ENCODE measurements at regions not wholly inside any gene's neighbourhood (a gene's known extent, or its start where the extent isn't known, plus 50 kb on each side); places are given as distances from the start of the nearest gene placed in this dataset.

GRCh38 chr12:47413806-47414205 lies 292.0 kb downstream of the RPAP3 start:
- H3K27me3 ChIP-seq (ENCODE audit: control insufficient read depth in 1 of 2, insufficient read depth in 2 of 2, low read length in 1 of 2) = no peaks in the 10 kb centered on the region
- no peaks in the 10 kb centered on the region for H3K9me3 ChIP-seq (ENCODE audit: control insufficient read depth, low read length)
- no peak overlapping the region for H3K4me3 ChIP-seq (ENCODE audit: low read length in 2 of 2)
- peak overlapping the region in 1 of 2 donors; percentile 28 for H3K27ac ChIP-seq (ENCODE audit: low read depth in 1 of 2, low read length in 2 of 2)
- no peaks in the 10 kb centered on the region for H3K36me3 ChIP-seq (ENCODE audit: control insufficient read depth in 1 of 2, insufficient read depth in 2 of 2, low read length in 1 of 2)
- DNase-seq (no peak), ATAC-seq (ENCODE audit: low FRiP score) (no peak)
- intact Hi-C loops (cut with DNase I) = no loop called here
- peaks cover 1 to 7% of the 10 kb centered on the region in 2 donors for H3K4me1 ChIP-seq (ENCODE audit: control insufficient read depth in 1 of 2, insufficient read depth in 2 of 2, low read length in 2 of 2)

DNA sequence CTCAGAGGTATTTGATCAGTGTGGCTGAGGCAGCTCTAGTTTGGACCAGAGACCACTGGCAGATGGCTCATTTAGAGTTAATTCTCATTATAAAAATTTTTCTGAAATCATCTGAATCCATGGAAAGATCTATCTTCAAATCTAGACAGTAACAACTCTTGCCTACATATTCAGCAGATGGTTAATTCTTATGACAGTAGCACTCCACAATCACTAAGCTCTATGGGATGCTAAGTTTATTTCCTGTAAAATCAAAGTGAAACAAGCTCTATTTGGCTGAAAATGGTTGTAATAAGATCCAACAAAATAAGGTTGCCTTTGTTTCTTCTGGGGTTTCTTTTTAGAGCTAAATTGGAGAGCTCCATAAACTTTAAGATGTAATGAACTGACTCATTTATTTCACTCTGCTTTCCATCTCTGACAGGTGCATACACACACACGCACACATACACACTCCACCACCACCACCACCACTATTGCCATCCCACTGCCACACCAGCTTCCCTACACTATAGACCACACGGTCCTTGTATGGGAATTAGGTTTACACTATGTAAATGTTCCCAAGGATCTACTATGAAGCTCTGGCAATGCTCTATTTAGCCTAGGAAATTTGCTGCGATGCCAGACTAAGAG lies 293.1 kb downstream of the RPAP3 start:
- intact Hi-C loops (cut with DNase I) = no loop called here
- Histone ChIP-seq H3K27me3 (ENCODE audit: control insufficient read depth in 1 of 2, insufficient read depth in 2 of 2, low read length in 1 of 2) (no peaks in the 10 kb centered on the region), H3K9me3 (ENCODE audit: control insufficient read depth, low read length) (no peaks in the 10 kb centered on the region), H3K36me3 (ENCODE audit: control insufficient read depth in 1 of 2, insufficient read depth in 2 of 2, low read length in 1 of 2) (no peaks in the 10 kb centered on the region), H3K4me1 (ENCODE audit: control insufficient read depth in 1 of 2, insufficient read depth in 2 of 2, low read length in 2 of 2) (peaks cover 1 to 7% of the 10 kb centered on the region in 2 donors), H3K27ac (ENCODE audit: low read depth in 1 of 2, low read length in 2 of 2) (no peak overlapping the region), H3K4me3 (ENCODE audit: low read length in 2 of 2) (no peak overlapping the region)
- ATAC-seq (ENCODE audit: low FRiP score) = no peak
- DNase-seq = no peak
- 82 to 88% methylated on average over 3 of the region's 3 CpGs for WGBS, 2 donors

- intact Hi-C loops (cut with DNase I) = no loop called here
- Histone ChIP-seq H3K27ac (ENCODE audit: low read depth in 1 of 2, low read length in 2 of 2) (no peak overlapping the region), H3K9me3 (ENCODE audit: control insufficient read depth, low read length) (no peaks in the 10 kb centered on the region), H3K36me3 (ENCODE audit: control insufficient read depth in 1 of 2, insufficient read depth in 2 of 2, low read length in 1 of 2) (no peaks in the 10 kb centered on the region), H3K4me1 (ENCODE audit: control insufficient read depth in 1 of 2, insufficient read depth in 2 of 2, low read length in 2 of 2) (peaks cover 1 to 7% of the 10 kb centered on the region in 2 donors), H3K4me3 (ENCODE audit: low read length in 2 of 2) (no peak overlapping the region), H3K27me3 (ENCODE audit: control insufficient read depth in 1 of 2, insufficient read depth in 2 of 2, low read length in 1 of 2) (no peaks in the 10 kb centered on the region)
- no peak for DNase-seq
- no peak for ATAC-seq (ENCODE audit: low FRiP score)
Observed at GRCh38 chr12:47411966-47412365, 293.9 kb downstream of the RPAP3 start.

DNA sequence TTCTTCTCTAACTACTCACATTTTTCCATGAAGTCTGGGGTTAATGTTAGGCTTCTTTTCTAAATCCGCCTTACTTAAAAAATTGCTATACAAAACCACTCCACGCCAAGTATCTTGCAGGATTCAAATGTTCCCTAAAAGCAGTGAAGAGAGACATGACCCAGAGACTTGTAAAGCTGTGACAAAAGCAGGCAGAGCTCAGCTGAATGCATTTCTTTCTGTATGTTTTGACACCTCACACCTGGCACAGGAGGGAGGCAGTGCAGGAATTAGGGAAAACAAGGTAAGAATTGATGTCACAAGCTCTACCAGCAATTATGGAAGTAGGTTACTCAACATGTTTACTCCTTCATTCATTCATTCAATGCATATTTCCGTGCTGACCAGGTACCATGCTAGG lies 295.0 kb downstream of the RPAP3 start:
- Histone ChIP-seq H3K4me1 (ENCODE audit: control insufficient read depth in 1 of 2, insufficient read depth in 2 of 2, low read length in 2 of 2) (peaks cover 1 to 7% of the 10 kb centered on the region in 2 donors), H3K27ac (ENCODE audit: low read depth in 1 of 2, low read length in 2 of 2) (no peak overlapping the region)
- intact Hi-C loops (cut with DNase I) = no loop called here

DNA sequence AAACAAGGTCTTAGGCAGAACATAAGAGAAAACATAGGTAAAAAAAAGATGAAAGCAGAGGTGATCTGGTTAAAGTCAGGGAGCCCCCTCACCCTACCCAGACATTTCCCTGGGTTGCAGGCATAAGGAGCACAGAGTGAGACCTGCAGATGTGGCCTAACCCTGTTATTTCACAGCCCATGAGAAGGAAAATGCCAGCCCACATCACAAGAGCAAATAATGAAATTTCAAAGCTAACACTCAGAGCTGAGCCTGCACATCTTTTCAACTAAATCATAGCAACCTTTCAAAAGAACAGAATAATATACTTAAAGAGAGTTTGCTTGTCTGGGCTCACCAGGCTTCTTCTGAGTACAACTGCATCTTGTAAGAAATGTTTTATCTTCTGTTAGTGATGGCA lies 295.4 kb downstream of the RPAP3 start:
- Histone ChIP-seq H3K4me3 (ENCODE audit: low read length in 2 of 2) (no peak overlapping the region), H3K9me3 (ENCODE audit: control insufficient read depth, low read length) (no peaks in the 10 kb centered on the region), H3K27ac (ENCODE audit: low read depth in 1 of 2, low read length in 2 of 2) (no peak overlapping the region), H3K36me3 (ENCODE audit: control insufficient read depth in 1 of 2, insufficient read depth in 2 of 2, low read length in 1 of 2) (no peaks in the 10 kb centered on the region), H3K4me1 (ENCODE audit: control insufficient read depth in 1 of 2, insufficient read depth in 2 of 2, low read length in 2 of 2) (peaks cover 1 to 7% of the 10 kb centered on the region in 2 donors), H3K27me3 (ENCODE audit: control insufficient read depth in 1 of 2, insufficient read depth in 2 of 2, low read length in 1 of 2) (no peaks in the 10 kb centered on the region)
- intact Hi-C loops (cut with DNase I) = no loop called here
- ATAC-seq (ENCODE audit: low FRiP score) (no peak), DNase-seq (no peak)

More for the DNA sequence above, 295.0 kb downstream of the RPAP3 start:
- DNase-seq = no peak
- 88 to 90% methylated on average over 3 of the region's 3 CpGs for WGBS, 2 donors
- no peak overlapping the region for H3K4me3 ChIP-seq (ENCODE audit: low read length in 2 of 2)
- no peaks in the 10 kb centered on the region for H3K27me3 ChIP-seq (ENCODE audit: control insufficient read depth in 1 of 2, insufficient read depth in 2 of 2, low read length in 1 of 2)
- no peaks in the 10 kb centered on the region for H3K36me3 ChIP-seq (ENCODE audit: control insufficient read depth in 1 of 2, insufficient read depth in 2 of 2, low read length in 1 of 2)
- ATAC-seq (ENCODE audit: low FRiP score) = no peak
- no peaks in the 10 kb centered on the region for H3K9me3 ChIP-seq (ENCODE audit: control insufficient read depth, low read length)

GRCh38 chr12:47409310-47409987 lies 296.4 kb downstream of the RPAP3 start:
- Histone ChIP-seq H3K27ac (ENCODE audit: low read depth in 1 of 2, low read length in 2 of 2) (no peak overlapping the region), H3K36me3 (ENCODE audit: control insufficient read depth in 1 of 2, insufficient read depth in 2 of 2, low read length in 1 of 2) (no peaks in the 10 kb centered on the region), H3K27me3 (ENCODE audit: control insufficient read depth in 1 of 2, insufficient read depth in 2 of 2, low read length in 1 of 2) (no peaks in the 10 kb centered on the region), H3K9me3 (ENCODE audit: control insufficient read depth, low read length) (no peaks in the 10 kb centered on the region), H3K4me3 (ENCODE audit: low read length in 2 of 2) (no peak overlapping the region), H3K4me1 (ENCODE audit: control insufficient read depth in 1 of 2, insufficient read depth in 2 of 2, low read length in 2 of 2) (peaks cover 0 to 7% of the 10 kb centered on the region in 2 donors)
- no peak for ATAC-seq (ENCODE audit: low FRiP score)
- intact Hi-C loops (cut with DNase I) = no loop called here
- no peak for DNase-seq
- WGBS, 2 donors = 89 to 91% methylated on average over 4 of the region's 4 CpGs

- Histone ChIP-seq H3K27me3 (ENCODE audit: control insufficient read depth in 1 of 2, insufficient read depth in 2 of 2, low read length in 1 of 2) (no peaks in the 10 kb centered on the region), H3K9me3 (ENCODE audit: control insufficient read depth, low read length) (no peaks in the 10 kb centered on the region), H3K27ac (ENCODE audit: low read depth in 1 of 2, low read length in 2 of 2) (no peak overlapping the region), H3K36me3 (ENCODE audit: control insufficient read depth in 1 of 2, insufficient read depth in 2 of 2, low read length in 1 of 2) (no peaks in the 10 kb centered on the region), H3K4me3 (ENCODE audit: low read length in 2 of 2) (no peak overlapping the region), H3K4me1 (ENCODE audit: control insufficient read depth in 1 of 2, insufficient read depth in 2 of 2, low read length in 2 of 2) (peaks cover 0 to 2% of the 10 kb centered on the region in 2 donors)
- no peak for DNase-seq
- WGBS, 2 donors = 81 to 86% methylated on average over 2 of the region's 2 CpGs
- intact Hi-C loops (cut with DNase I) = no loop called here
- no peak for ATAC-seq (ENCODE audit: low FRiP score)
Observed at GRCh38 chr12:47408171-47408871, 297.5 kb downstream of the RPAP3 start.

- Histone ChIP-seq H3K9me3 (ENCODE audit: control insufficient read depth, low read length) (no peaks in the 10 kb centered on the region), H3K36me3 (ENCODE audit: control insufficient read depth in 1 of 2, insufficient read depth in 2 of 2, low read length in 1 of 2) (no peaks in the 10 kb centered on the region), H3K4me1 (ENCODE audit: control insufficient read depth in 1 of 2, insufficient read depth in 2 of 2, low read length in 2 of 2) (peaks cover 0 to 2% of the 10 kb centered on the region in 2 donors), H3K27me3 (ENCODE audit: control insufficient read depth in 1 of 2, insufficient read depth in 2 of 2, low read length in 1 of 2) (no peaks in the 10 kb centered on the region), H3K27ac (ENCODE audit: low read depth in 1 of 2, low read length in 2 of 2) (peak overlapping the region in 1 of 2 donors; percentile 9), H3K4me3 (ENCODE audit: low read length in 2 of 2) (no peak overlapping the region)
- no peak for ATAC-seq (ENCODE audit: low FRiP score)
- intact Hi-C loops (cut with DNase I) = no loop called here
- no peak for DNase-seq
- 15 to 40% methylated on average over 5 of the region's 5 CpGs for WGBS, 2 donors
Observed at GRCh38 chr12:47407463-47408129, 298.2 kb downstream of the RPAP3 start.

All from aorta (tissue), 5 donors.